ENCODE measurements at regions not wholly inside any gene's neighbourhood (a gene's known extent, or its start where the extent isn't known, plus 50 kb on each side); places are given as distances from the start of the nearest gene placed in this dataset.

DNA sequence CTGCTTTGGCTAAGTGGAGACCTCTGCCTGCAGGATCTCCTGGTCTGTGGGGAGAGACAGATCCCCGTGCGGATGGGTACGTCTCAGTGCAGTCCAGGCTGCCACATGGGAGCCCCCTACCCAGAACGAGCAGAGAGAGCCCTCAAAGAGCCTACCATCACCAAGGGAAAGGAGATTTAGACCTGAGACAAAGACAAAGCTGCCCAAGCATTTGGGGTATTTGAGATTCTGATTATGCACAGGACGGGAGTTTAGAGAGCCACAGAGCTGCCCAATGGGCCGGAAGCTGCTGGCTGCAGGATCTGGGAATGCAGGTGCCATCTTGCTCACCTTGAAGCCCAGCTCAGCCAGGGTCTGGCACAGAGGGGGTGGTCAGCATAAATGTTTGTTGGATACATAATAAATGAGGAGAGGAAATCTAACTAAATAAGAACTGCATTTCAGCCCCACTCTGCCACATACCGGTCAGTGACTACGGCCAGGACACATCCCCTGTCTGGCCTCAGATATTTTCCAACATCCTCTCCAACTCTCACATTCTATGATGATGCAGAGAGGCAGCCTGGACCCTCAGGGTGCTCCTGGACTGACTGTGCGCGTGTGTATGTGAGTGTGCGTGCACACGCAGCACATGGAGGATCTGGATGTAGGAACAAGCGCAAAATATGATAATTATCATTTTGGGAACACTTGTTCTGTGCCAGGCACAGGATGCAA is 157.8 kb downstream of the FGF18 start:
- intact Hi-C loops (cut with DNase I) = no loop called here
- peak; percentile 83 for DNase-seq (ENCODE audit: low spot score)

DNA sequence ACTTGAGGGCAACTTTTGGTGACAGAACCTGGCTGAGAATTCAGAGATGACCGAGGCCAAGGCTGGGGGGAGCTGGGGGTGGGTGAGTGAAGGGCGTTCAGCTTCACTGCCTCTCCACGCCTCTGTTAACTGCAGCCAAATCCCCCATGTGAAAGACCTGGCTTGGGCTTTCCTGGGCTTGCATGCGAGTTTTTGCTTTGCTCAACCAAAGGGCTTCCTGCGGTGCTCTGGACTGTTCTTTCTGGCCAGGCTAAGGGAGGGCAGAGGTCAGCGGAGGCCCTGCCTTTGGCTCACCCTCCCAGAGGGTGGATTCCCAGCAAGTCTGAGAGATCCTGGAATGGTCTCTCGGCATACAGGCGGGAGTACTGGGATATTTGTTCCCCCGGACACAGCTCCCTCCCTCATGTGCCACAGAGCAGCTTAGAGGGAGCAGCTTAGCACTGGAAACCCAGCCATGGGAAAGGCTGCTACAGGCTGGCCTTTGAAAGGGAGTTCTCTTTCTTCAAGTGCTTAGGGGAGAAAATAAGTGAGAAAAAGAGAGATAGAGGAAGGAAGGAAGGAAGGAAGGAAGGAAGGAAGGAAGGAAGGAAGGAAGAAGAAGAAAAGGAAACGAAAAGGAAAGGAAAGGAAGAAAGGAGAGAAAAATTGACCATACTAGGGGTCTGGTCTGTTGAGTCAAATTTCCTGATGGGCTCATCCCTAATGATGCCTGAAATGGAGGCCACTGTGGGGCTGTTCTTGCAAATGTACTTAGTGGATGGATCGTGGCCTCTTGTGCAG is 158.8 kb downstream of the FGF18 start:
- intact Hi-C loops (cut with DNase I) = no loop called here

DNA sequence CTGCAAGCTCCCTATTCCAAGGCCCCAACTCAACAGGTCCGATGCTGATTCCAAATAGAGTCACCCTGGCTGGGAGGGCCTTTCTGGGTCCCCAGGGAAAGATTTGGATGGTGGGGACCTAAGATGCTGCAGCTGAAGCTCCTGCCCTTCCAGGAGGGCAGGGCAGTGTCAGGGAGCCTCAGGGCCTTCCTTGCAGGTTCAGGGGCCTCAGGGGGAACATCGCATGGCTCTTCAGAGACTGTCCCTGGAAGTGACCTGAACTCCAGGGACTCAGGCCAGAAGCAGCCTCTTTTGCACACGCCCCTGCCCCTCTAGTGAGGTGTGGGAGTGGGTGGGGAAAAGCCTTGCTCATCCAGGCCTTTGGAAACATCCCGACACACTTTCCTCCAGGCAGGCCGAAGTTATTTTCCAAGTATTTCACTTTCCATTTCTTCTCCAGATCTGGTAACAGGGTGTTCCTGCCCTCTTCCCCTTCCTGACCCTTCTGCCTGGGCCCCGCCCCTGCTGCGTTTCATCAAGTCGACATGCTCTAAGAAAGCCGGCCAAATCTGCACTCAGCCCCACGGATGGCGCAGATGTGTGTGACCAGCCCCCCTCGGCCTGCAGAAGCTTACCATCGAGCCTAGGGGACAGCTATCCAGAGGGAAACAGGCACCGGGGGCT is 159.5 kb downstream of the FGF18 start:
- peak; percentile 94 for DNase-seq (ENCODE audit: low spot score)
- intact Hi-C loops (cut with DNase I) = no loop called here

More for the DNA sequence above, 158.8 kb downstream of the FGF18 start:
- peak; percentile 92 for DNase-seq (ENCODE audit: low spot score)

DNA sequence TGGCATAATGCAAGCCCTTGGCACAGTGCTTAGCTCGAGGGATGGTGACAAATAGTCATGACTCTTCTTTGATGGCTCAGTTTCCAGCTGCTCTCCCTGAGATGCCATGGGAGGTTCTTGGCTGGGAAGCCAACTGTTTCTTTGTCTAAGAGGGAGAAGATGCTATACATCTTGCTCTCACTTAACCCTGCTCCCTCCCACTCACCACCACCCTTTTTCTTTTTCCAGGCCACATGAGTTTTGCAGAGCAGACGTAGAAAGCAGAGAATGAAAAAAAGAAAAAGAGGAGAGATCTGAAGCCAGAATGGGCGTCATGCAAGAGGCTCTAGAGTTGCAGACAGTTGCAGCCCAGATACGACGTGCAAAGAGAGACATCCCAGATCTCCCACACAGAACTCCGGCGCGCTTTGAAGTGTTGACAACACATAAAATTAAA is 160.5 kb downstream of the FGF18 start:
- intact Hi-C loops (cut with DNase I) = no loop called here
- DNase-seq (ENCODE audit: low spot score) = peak; percentile 83

GRCh38 chr5:171580502-171581265 is 161.2 kb downstream of the FGF18 start:
- DNase-seq (ENCODE audit: low spot score) = peak; percentile 83
- intact Hi-C loops (cut with DNase I) = no loop called here

- intact Hi-C loops (cut with DNase I) = no loop called here
- DNase-seq (ENCODE audit: low spot score) = no peak
These were observed 162.3 kb downstream of the FGF18 start for GRCh38 chr5:171581781-171582180.

GRCh38 chr5:171582849-171583248 is 163.4 kb downstream of the FGF18 start:
- intact Hi-C loops (cut with DNase I) = no loop called here
- DNase-seq (ENCODE audit: low spot score) = no peak

GRCh38 chr5:171585981-171586380 is 166.5 kb downstream of the FGF18 start:
- DNase-seq (ENCODE audit: low spot score) = no peak
- intact Hi-C loops (cut with DNase I) = no loop called here

GRCh38 chr5:171586436-171586835 is 167.0 kb downstream of the FGF18 start:
- no peak for DNase-seq (ENCODE audit: low spot score)
- intact Hi-C loops (cut with DNase I) = no loop called here

DNA sequence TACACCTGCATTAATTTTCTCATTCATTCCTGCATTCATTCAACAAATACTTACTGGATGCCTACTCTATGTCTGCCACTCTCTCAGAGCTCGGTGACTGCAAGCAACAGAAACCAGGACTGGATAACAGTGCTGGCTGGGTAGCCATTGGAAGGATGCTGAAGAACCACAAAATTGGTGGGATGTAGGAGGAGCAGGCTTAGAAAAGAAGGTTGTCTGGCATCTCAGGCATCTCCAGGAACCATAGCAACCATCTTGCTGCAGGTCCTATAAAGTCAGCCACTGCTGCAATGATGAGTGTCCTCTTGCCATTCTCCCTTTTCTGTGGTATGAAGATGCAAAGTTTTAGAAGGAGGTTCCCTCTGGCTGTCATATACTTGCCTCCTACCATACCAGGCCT is 168.6 kb downstream of the FGF18 start:
- no peak for DNase-seq (ENCODE audit: low spot score)

GRCh38 chr5:171588790-171589189 is 169.3 kb downstream of the FGF18 start:
- DNase-seq (ENCODE audit: low spot score) = no peak
- intact Hi-C loops (cut with DNase I) = no loop called here

More for the DNA sequence above, 168.6 kb downstream of the FGF18 start:
- intact Hi-C loops (cut with DNase I) = no loop called here

- intact Hi-C loops (cut with DNase I) = no loop called here
- no peak for DNase-seq (ENCODE audit: low spot score)
These were observed 170.0 kb downstream of the FGF18 start for GRCh38 chr5:171589461-171589860.

- DNase-seq (ENCODE audit: low spot score) = no peak
- intact Hi-C loops (cut with DNase I) = no loop called here
These were observed 172.6 kb downstream of the FGF18 start for GRCh38 chr5:171592076-171592475.

DNA sequence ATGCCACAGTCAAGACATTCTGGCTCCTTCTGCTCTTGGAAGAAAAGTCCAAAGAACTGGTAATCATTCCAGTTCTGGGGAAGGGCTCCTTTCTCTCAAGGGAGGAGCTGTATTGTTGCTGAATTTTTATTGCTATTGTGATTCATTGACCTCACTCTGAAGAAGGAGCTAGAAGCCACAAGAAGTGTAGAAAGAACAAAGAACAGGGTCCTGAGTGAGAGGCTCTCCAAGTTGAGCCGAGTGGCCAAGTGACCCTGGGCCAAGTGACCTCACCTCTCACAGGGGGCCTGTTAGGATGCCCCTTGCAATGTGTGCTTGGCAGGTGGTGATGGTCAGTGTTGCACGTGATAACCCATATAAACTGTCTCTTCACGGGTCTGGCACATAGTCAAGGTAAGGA is 173.3 kb downstream of the FGF18 start:
- no peak for DNase-seq (ENCODE audit: low spot score)
- intact Hi-C loops (cut with DNase I) = no loop called here

DNA sequence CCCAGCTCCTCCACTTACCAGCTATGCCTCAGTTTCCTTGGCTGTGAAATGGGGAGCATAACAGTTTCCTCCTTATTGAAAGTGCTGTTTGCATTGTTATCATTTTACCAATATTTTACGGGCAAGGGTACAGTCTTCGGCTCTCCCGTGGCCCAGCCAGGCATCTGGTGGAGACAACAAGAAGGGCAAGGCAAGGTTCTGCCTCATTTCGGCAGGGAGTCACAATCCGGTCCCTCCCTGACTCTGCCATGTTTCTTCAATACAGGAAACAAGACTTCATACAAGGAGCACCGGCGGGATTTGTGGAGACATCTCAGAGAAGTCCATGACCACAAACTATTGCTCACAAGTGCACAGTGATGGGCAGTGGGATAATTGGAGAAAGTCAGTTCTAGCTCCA is 174.0 kb downstream of the FGF18 start:
- intact Hi-C loops (cut with DNase I) = no loop called here
- no peak for DNase-seq (ENCODE audit: low spot score)

DNA sequence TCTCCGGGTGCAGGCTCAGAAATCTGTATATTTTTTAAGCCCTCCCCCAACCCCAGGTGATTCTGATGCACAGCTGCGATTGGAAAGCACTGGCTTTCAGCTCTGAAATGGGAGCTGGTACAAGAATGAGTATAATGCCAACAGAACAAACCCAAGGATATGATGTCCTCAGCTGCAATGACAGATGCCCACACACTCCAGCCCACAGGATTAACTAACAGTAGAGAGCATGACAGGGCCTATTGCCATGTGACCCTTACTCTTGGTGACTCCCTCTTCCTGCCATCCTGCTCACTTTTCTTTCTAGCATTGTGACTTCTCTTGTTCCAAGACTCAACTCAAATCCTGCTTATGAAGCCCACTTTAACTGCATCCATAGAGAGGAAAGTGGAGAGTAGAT is 174.5 kb downstream of the FGF18 start:
- intact Hi-C loops (cut with DNase I) = no loop called here
- no peak for DNase-seq (ENCODE audit: low spot score)

- DNase-seq (ENCODE audit: low spot score) = no peak
- intact Hi-C loops (cut with DNase I) = no loop called here
These were observed 176.0 kb downstream of the FGF18 start for GRCh38 chr5:171595401-171595800.

- no peak for DNase-seq (ENCODE audit: low spot score)
- intact Hi-C loops (cut with DNase I) = no loop called here
These were observed 176.4 kb downstream of the FGF18 start for GRCh38 chr5:171595801-171596231.

- DNase-seq (ENCODE audit: low spot score) = peak; percentile 92
- intact Hi-C loops (cut with DNase I) = no loop called here
These were observed 177.0 kb downstream of the FGF18 start for GRCh38 chr5:171596391-171596878.

Measured in posterior vena cava (tissue), 2 donors.